Ovary (tissue), 3 donors: ENCODE measurements at regions not wholly inside any gene's neighbourhood (a gene's known extent, or its start where the extent isn't known, plus 50 kb on each side); places are given as distances from the start of the nearest gene placed in this dataset.

Source experiments
- CTCF ChIP-seq, 3 donors: fragments of 450-650 bp in 2 of 3; fragments of 200-600 bp in 1 of 3; IDR thresholded peaks; one replicate each; pipeline versions ENCODE4 v1.5.1 to v1.8.0; 2016 to 2022; ENCODE audit warnings: antibody characterized with exemption in 3 of 3, mild to moderate bottlenecking in 1 of 3
- EP300 ChIP-seq: sonication (generic); formaldehyde crosslinking; IDR thresholded peaks from one replicate; pipeline ENCODE4 v1.6.1; 2017; ENCODE audit warnings: antibody characterized with exemption
- POLR2A ChIP-seq: fragments of 450-650 bp; IDR thresholded peaks from one replicate; pipeline ENCODE4 v1.6.1; 2017; ENCODE audit warnings: antibody characterized with exemption, mild to moderate bottlenecking, moderate library complexity
- donor health status: DM: no; HTN: no; CAD: no.

DNA sequence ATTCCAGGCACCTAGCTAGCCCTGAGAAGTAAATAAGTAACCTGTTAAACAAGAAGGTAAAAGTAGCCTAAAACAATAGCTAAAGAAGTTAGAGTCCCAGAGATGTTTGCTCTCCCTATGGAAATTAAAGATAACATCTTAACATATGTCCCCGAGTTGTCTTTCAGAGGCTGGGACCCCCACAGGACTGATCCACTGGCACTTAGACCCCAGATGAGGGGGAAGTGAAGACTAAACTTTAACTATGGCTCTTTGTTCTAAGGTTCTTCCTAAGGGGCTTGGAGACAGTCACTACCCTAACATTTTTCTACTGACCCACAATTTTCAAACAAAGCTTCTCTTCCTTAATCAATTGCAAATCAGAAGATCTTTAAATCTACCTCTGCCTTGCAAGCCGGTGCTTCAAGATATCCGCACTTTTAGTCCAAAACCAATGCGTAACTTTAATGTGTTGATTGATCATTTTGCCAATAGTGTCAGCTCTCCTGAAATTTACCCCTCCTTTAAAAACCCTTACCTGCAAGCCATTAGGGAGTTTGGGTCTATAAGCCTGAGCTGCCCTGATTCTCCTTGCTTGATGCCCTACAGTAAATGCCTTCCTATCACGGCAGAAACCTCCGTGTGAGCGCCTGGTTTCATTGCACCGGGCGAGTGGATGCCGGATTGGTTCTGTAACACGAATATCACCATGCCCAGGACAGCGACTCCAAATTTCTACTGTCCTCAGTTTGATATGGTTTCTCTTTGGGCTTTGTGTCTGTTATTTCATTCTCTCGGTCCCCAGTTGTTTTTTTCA is 404.4 kb downstream of the SIPA1L2 start:
- TF ChIP-seq CTCF (IDR thresholded peaks at IDR 0.05) (no peak), POLR2A (no peak), EP300 (no peak)
